Stimulated activated naive CD8-positive, alpha-beta T cell treated with anti-CD3 and anti-CD28 coated beads, Interleukin-15, Interleukin-2, amounts not matched to agents 100 ng/mL and 50 ng/mL, for 24 hours (primary cell): ENCODE measurements at regions not wholly inside any gene's neighbourhood (a gene's known extent, or its start where the extent isn't known, plus 50 kb on each side); places are given as distances from the start of the nearest gene placed in this dataset.

ENCODE experiments used
- H3K27ac Mint-ChIP-seq: one replicate; pipeline ENCODE4 v1.8.0; 2021; ENCODE audit warnings: mild to moderate bottlenecking, mixed read lengths
- H3K27me3 Mint-ChIP-seq: one replicate; pipeline ENCODE4 v1.8.0; 2021; ENCODE audit warnings: mixed read lengths
- H3K36me3 Mint-ChIP-seq: one replicate; pipeline ENCODE4 v1.8.0; 2021; ENCODE audit warnings: low read depth, mixed read lengths
- H3K4me1 Mint-ChIP-seq: one replicate; pipeline ENCODE4 v1.8.0; 2021; ENCODE audit warnings: low read depth, mixed read lengths
- H3K4me3 Mint-ChIP-seq: one replicate; pipeline ENCODE4 v1.8.0; 2021; ENCODE audit warnings: mild to moderate bottlenecking, mixed read lengths
- H3K9me3 Mint-ChIP-seq: one replicate; pipeline ENCODE4 v1.8.0; 2021; ENCODE audit warnings: mixed read lengths

DNA sequence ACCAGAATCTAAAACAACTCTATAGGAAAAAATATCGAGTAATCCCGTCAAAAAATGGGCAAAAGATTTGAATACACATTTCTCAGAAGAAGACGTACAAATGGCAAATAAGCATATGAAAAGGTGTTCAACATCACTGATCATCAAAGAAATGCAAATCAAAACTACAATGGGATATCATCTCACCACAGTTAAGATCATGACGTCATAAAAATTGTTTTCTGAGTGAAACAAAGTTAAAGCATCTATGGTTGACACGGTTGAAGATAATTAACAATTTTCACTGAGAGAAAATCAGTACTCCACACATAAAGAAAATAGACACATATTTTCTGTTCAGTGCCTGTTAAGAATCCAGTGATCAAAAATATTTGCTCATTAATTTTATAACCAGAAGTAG is 1010.8 kb upstream of the ADGRL3 start:
- no peak overlapping the region for H3K4me3 Mint-ChIP-seq
- no peak overlapping the region for H3K27ac Mint-ChIP-seq
- H3K9me3 Mint-ChIP-seq: peaks cover 25% of the 10 kb centered on the region
- H3K4me1 Mint-ChIP-seq: no peaks in the 10 kb centered on the region
- H3K27me3 Mint-ChIP-seq: no peaks in the 10 kb centered on the region
- no peaks in the 10 kb centered on the region for H3K36me3 Mint-ChIP-seq

DNA sequence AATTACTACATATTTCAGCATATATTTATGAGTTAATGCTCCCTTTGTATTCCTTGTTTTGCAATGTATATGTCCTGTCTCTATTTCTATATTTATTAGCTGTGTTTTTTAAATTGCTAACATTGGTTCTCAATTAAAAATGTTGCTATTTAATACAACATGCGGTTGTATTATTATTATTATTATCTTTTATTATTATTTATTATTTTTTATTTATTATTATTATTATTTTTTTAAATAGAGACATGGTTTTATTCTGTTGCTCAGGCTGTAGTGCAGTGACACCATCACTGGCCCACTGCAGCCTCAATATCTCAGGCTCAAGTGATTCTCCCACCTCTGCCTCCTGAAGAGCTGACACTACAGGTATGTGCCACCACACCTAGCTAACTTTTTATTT is 1005.9 kb upstream of the ADGRL3 start:
- no peak overlapping the region for H3K27ac Mint-ChIP-seq
- no peak overlapping the region for H3K4me3 Mint-ChIP-seq
- no peaks in the 10 kb centered on the region for H3K27me3 Mint-ChIP-seq
- H3K36me3 Mint-ChIP-seq: no peaks in the 10 kb centered on the region
- H3K4me1 Mint-ChIP-seq: no peaks in the 10 kb centered on the region
- peaks cover 15% of the 10 kb centered on the region for H3K9me3 Mint-ChIP-seq

DNA sequence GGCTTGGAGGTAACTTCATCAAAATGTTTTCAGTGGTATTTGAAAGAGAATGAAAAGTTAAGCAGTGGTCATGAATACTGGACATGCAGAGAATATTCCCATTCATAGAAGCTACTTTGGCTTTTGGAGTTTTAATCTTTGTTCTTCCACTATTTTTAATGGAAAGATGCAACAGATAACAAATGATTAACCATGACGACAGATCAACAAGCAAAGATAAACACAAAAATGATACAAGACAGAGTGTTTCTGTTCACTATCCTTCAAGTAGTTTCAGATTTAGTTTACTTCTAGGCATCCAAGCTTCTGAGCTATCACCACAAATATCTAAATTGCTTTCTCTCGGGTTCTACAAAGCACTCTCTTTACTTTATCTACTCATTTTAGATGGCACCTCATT is 1004.9 kb upstream of the ADGRL3 start:
- no peaks in the 10 kb centered on the region for H3K4me1 Mint-ChIP-seq
- no peaks in the 10 kb centered on the region for H3K36me3 Mint-ChIP-seq
- H3K9me3 Mint-ChIP-seq: peaks cover 14% of the 10 kb centered on the region
- no peaks in the 10 kb centered on the region for H3K27me3 Mint-ChIP-seq
- no peak overlapping the region for H3K27ac Mint-ChIP-seq
- H3K4me3 Mint-ChIP-seq: no peak overlapping the region

DNA sequence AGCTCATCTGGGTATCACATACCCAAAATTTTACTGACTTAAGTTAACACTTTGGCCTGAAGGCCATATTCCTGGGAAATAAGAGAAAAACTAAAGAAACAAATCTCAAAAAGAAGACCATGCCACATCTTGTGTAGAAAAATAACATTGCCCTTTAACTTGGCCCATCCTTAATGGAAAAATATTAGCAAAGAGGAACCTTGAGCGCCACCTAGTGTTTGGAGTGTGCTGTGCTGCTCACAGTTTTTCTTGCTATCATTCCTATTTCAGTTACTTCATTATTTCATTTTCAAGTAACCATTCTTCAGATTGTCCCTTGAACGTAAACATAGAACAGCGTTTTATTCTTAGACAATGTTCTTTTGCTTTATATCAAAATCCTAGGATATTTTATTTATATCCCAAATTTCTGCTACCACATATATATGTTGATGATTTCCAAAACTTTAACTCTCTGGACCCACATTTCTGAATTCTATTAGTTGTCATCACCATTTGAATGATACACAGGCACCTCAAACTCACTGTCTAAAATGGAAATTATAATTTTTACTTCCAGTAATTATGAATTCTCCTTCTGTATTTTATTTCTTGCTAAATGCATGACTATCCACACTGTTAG is 999.0 kb upstream of the ADGRL3 start:
- Mint-ChIP-seq H3K4me1 (no peaks in the 10 kb centered on the region), H3K27ac (no peak overlapping the region), H3K4me3 (no peak overlapping the region), H3K9me3 (no peaks in the 10 kb centered on the region), H3K27me3 (no peaks in the 10 kb centered on the region), H3K36me3 (no peaks in the 10 kb centered on the region)

DNA sequence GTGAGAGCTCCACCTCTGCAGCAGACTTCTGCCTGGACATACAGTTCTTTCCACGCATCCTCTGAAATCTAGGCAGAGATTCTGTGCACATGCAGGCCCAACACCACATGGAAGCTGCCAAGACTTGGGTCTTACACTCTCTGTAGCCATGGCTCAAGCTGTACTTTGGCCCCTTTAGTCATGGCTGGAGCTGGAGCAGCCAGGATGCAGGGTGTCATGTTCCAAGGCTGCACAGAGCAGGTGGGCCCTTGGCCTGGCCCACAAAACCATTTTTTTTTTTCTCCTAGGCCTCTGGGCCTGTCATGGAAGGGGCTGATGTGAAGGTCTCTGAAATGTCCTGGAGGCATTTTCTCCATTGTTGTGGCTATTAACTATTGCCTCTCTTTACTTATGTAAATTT is 990.5 kb upstream of the ADGRL3 start:
- Mint-ChIP-seq H3K4me1 (no peaks in the 10 kb centered on the region), H3K36me3 (no peaks in the 10 kb centered on the region), H3K27me3 (no peaks in the 10 kb centered on the region), H3K4me3 (no peak overlapping the region), H3K9me3 (peaks cover 5% of the 10 kb centered on the region), H3K27ac (no peak overlapping the region)

- Mint-ChIP-seq H3K27me3 (no peaks in the 10 kb centered on the region), H3K27ac (no peak overlapping the region), H3K4me3 (no peak overlapping the region)
Observed at GRCh38 chr4:60215906-60216305, 984.2 kb upstream of the ADGRL3 start.

DNA sequence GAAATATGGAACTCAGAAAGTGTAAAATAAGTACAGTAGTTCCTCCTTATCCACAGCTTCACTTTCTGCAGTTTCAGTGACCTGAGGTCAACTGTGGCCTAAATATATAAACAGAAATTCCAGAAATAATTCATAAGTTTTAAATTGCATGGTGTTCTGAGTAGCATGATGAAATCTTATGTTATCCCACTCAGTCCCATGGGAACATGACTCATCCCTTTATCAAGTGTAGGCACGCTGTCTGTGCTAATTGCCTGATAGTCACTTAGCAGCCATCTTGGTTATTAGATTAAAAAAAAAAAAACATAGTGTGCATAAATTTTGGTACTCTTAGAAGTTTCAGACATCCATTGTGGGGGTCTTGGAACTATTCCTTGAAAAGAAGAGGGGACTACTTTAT is 983.4 kb upstream of the ADGRL3 start:
- Mint-ChIP-seq H3K27ac (no peak overlapping the region), H3K4me3 (no peak overlapping the region), H3K36me3 (no peaks in the 10 kb centered on the region), H3K4me1 (no peaks in the 10 kb centered on the region), H3K9me3 (no peaks in the 10 kb centered on the region), H3K27me3 (no peaks in the 10 kb centered on the region)

More at GRCh38 chr4:60215906-60216305, 984.2 kb upstream of the ADGRL3 start:
- H3K4me1 Mint-ChIP-seq: no peaks in the 10 kb centered on the region
- no peaks in the 10 kb centered on the region for H3K36me3 Mint-ChIP-seq
- no peaks in the 10 kb centered on the region for H3K9me3 Mint-ChIP-seq

GRCh38 chr4:60221866-60222265 is 978.3 kb upstream of the ADGRL3 start:
- Mint-ChIP-seq H3K4me1 (no peaks in the 10 kb centered on the region), H3K9me3 (peaks cover 4% of the 10 kb centered on the region)

DNA sequence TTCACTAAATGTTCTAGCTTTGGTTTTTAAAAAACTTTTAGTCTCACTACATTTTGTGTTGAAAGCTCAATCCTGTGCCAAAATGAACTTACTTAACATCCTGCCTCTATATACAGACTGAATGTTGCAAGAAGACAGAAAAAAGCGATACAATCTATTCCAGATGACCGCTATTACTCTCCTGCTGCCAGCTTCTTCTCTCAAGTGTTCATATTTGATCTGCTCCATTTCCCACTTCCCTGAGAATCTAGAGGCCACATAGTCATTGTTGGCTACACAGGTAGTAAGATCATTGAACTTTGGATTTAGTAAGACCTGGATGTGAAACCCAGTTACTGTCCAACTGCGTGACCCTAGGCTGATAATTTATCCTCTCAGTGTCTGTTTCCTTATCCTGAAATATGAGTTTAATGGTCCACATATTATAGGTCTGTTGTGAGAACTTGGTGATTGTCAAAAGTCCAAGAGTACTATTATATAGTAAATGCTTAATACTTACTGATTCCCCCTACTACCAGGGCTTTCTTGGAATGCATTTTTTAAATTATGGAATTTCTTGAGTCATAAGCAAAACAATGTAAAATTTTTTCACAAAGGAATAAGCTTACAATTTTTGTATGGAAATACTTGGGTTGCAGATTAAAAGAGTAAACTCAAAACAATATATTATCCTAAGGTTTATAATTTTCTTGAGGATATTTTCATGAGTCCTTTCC is 976.8 kb upstream of the ADGRL3 start:
- Mint-ChIP-seq H3K27me3 (no peaks in the 10 kb centered on the region), H3K9me3 (peaks cover 4% of the 10 kb centered on the region), H3K27ac (no peak overlapping the region), H3K36me3 (no peaks in the 10 kb centered on the region), H3K4me1 (no peaks in the 10 kb centered on the region), H3K4me3 (no peak overlapping the region)

More at GRCh38 chr4:60221866-60222265, 978.3 kb upstream of the ADGRL3 start:
- H3K36me3 Mint-ChIP-seq: no peaks in the 10 kb centered on the region
- H3K27ac Mint-ChIP-seq: no peak overlapping the region
- H3K27me3 Mint-ChIP-seq: no peaks in the 10 kb centered on the region
- no peak overlapping the region for H3K4me3 Mint-ChIP-seq

- Mint-ChIP-seq H3K4me3 (no peak overlapping the region), H3K9me3 (peaks cover 6% of the 10 kb centered on the region), H3K4me1 (no peaks in the 10 kb centered on the region), H3K27ac (no peak overlapping the region), H3K36me3 (no peaks in the 10 kb centered on the region), H3K27me3 (no peaks in the 10 kb centered on the region)
Observed at GRCh38 chr4:60241866-60242265, 958.3 kb upstream of the ADGRL3 start.

DNA sequence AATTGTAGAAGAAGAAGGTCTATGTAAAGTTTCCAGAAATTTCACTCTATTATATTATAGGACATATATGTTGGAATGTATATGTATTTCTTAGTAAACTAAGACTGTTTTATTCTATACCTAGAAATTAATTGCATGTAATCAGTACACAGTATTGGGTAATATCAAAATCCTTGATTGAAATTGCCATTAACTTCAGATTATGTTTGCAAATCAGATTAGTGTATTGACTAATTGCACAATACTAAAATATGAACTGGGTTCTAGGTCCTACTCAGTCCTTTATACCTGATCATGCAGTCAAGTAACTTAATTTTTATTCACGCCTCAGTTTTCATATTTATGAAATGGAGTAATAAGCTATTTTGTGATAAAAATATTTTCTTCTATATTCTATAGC is 950.3 kb upstream of the ADGRL3 start:
- Mint-ChIP-seq H3K36me3 (no peaks in the 10 kb centered on the region), H3K4me1 (no peaks in the 10 kb centered on the region)

GRCh38 chr4:60250657-60251056 is 949.5 kb upstream of the ADGRL3 start:
- Mint-ChIP-seq H3K4me1 (no peaks in the 10 kb centered on the region), H3K9me3 (peaks cover 7% of the 10 kb centered on the region), H3K27ac (no peak overlapping the region)

More for the DNA sequence above, 950.3 kb upstream of the ADGRL3 start:
- no peak overlapping the region for H3K4me3 Mint-ChIP-seq
- no peak overlapping the region for H3K27ac Mint-ChIP-seq
- no peaks in the 10 kb centered on the region for H3K27me3 Mint-ChIP-seq
- H3K9me3 Mint-ChIP-seq: peaks cover 7% of the 10 kb centered on the region

GRCh38 chr4:60259781-60260180 is 940.3 kb upstream of the ADGRL3 start:
- no peak overlapping the region for H3K27ac Mint-ChIP-seq
- H3K36me3 Mint-ChIP-seq: no peaks in the 10 kb centered on the region
- H3K4me3 Mint-ChIP-seq: no peak overlapping the region
- peaks cover 5% of the 10 kb centered on the region for H3K9me3 Mint-ChIP-seq
- H3K4me1 Mint-ChIP-seq: no peaks in the 10 kb centered on the region
- H3K27me3 Mint-ChIP-seq: no peaks in the 10 kb centered on the region

More at GRCh38 chr4:60250657-60251056, 949.5 kb upstream of the ADGRL3 start:
- Mint-ChIP-seq H3K4me3 (no peak overlapping the region), H3K36me3 (no peaks in the 10 kb centered on the region), H3K27me3 (no peaks in the 10 kb centered on the region)

DNA sequence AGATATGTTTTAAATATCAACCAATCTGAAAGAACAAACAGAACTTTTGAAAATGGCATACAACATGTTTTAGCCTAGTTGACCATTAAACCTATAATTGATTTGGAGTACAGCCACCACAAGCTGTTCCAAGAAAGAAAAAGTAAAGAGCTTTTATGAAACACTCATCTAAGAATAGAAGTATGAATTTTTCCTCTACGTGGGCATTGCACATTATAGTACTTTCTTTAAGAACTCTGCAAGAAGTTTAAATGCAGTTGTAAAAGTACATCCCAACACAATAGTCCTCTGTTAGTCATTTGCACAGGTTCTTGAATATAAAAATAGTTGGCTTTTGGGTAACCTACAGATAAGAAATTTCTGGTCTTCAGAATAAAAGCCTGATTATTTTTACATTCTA is 933.6 kb upstream of the ADGRL3 start:
- H3K27ac Mint-ChIP-seq: no peak overlapping the region
- H3K9me3 Mint-ChIP-seq: peaks cover 9% of the 10 kb centered on the region
- no peak overlapping the region for H3K4me3 Mint-ChIP-seq
- H3K36me3 Mint-ChIP-seq: no peaks in the 10 kb centered on the region
- no peaks in the 10 kb centered on the region for H3K27me3 Mint-ChIP-seq
- H3K4me1 Mint-ChIP-seq: no peaks in the 10 kb centered on the region

GRCh38 chr4:60296386-60296785 is 903.7 kb upstream of the ADGRL3 start:
- Mint-ChIP-seq H3K4me1 (no peaks in the 10 kb centered on the region), H3K9me3 (peaks cover 22% of the 10 kb centered on the region), H3K27ac (no peak overlapping the region), H3K36me3 (no peaks in the 10 kb centered on the region), H3K27me3 (no peaks in the 10 kb centered on the region), H3K4me3 (no peak overlapping the region)
